ENCODE measurements at regions not wholly inside any gene's neighbourhood (a gene's known extent, or its start where the extent isn't known, plus 50 kb on each side); places are given as distances from the start of the nearest gene placed in this dataset.

GRCh38 chr5:75847561-75848021 is 130.4 kb upstream of the POC5 start:
- TF ChIP-seq POLR2AphosphoS5 (IDR thresholded peaks at IDR 0.05; ENCODE audit: low read depth, low read length) (no peak), POLR2A (IDR thresholded peaks at IDR 0.05; ENCODE audit: low read depth, low read length) (no peak), SPI1 (IDR thresholded peaks at IDR 0.05; ENCODE audit: low read depth, low read length) (peak; percentile 97), TAF1 (IDR thresholded peaks at IDR 0.05; ENCODE audit: low read depth, low read length) (no peak), PAX5 (IDR thresholded peaks at IDR 0.05; ENCODE audit: insufficient read depth, low read length, severe bottlenecking) (no peak), POU2F2 (IDR thresholded peaks at IDR 0.05; ENCODE audit: low read depth, low read length) (no peak)

All from GM12891 (cell line).